Epithelial cell of esophagus (primary cell): ENCODE measurements at regions not wholly inside any gene's neighbourhood (a gene's known extent, or its start where the extent isn't known, plus 50 kb on each side); places are given as distances from the start of the nearest gene placed in this dataset.

Source experiments
- DNase-seq: peaks from one replicate; pipeline ENCODE4 v3.0.0; 2010; ENCODE audit warnings: low read depth
- H3K4me3 ChIP-seq: 2 replicates; pipeline ENCODE4 v1.5.1; 2011; ENCODE audit warnings: mild to moderate bottlenecking, low read length, control low read depth
- CTCF ChIP-seq: IDR thresholded peaks from 2 replicates; pipeline ENCODE4 v1.5.1; 2011; ENCODE audit warnings: low read depth, mild to moderate bottlenecking, low read length, control low read depth, inconsistent platforms; ENCODE audit not compliant: insufficient read depth; ENCODE audit errors: missing control alignments

DNA sequence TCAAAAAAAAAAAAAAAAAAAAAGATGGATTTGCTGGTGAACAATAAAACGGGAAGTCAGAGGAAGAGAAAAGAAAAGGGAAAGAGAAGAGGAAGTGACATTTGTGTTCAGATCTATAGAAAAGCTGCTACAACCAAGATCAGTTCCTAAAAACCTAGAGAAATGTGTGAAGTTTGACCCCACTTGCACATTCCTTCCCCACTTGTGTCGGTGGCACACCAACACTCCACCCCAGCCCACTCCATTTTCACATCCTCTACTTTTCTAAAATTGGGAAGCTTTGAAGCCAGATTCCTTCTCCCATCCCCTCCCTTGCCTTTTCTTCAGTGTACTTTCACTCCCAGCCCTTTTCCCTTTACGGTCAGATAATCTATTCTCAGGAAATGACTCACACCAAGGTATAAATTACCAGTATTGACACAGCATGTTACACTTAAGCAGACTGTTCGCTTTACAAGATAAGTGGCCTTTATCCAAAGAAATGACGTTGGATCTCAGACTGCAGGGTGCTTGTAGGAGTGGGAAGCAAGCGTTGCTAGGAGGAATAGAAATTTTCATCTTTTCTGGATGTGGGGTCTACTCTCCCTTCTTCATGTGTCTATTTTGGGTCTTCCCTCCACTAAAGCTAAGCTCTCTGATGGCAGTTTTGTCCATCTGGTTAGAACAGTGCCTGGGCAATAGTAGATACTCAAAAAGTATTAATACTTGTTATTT is 92.5 kb upstream of the ADGRF1 start:
- DNase-seq = peak; percentile 88
- TF ChIP-seq CTCF = no peak
- peak overlapping the region; percentile 14 for H3K4me3 ChIP-seq

DNA sequence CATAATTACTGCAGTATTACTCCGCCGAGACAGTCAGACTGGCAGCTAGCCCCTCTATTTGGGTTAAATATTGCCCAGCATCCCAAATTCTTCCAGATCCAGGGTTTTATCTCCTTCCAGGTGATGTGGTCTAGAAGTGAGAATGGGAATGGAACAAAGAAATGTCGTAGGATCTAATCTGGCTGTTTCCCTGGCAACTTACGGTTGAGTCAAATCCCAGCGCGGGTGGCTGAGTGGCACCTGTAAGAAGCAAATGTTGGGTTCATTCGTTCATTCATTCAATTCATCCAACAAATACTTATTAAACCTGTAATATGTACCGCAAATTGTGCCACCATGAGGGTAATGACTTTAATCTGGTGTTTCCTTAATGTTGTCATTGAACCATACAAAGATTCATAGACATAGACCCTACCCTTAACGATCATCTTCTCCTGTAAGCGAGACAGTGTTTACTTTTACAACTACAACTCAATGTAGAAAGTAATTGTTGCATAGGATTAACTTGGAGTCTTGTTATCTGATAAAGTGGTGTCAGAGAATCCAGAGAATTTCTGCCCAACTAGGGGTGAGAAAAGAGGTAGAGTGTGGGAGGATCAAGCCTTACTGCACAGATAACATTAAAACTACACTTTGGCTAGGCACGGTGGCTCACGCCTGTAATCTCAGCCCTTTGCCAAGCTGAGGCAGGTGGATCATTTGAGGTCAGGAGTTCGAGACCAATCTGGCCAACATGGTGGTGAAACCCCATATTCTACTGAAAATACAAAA is 91.3 kb upstream of the ADGRF1 start:
- TF ChIP-seq CTCF = no peak
- DNase-seq = no peak

GRCh38 chr6:47132724-47133123 is 90.6 kb upstream of the ADGRF1 start:
- no peak for DNase-seq
- no peak for TF ChIP-seq CTCF
- no peak overlapping the region for H3K4me3 ChIP-seq

More for the DNA sequence above, 91.3 kb upstream of the ADGRF1 start:
- H3K4me3 ChIP-seq = no peak overlapping the region

DNA sequence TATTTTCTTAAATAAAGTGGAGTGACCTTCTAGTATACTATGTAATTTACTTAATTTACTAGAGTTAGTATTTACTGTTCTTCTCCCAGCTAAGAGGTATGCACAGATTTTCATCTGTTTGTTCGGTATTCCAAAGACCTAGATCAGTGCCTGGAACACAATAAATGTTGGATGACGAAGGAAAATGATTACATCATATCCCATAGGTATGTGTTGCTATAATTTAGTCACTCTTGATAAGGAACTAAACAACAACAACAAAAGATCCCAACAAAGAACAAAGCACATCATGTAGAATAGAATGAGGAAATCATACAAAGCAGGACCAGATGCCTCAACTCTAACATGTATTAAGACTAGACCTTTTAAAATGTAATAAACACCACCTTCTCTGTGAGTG is 89.6 kb upstream of the ADGRF1 start:
- no peak for TF ChIP-seq CTCF
- peak; percentile 41 for DNase-seq
- H3K4me3 ChIP-seq = no peak overlapping the region

DNA sequence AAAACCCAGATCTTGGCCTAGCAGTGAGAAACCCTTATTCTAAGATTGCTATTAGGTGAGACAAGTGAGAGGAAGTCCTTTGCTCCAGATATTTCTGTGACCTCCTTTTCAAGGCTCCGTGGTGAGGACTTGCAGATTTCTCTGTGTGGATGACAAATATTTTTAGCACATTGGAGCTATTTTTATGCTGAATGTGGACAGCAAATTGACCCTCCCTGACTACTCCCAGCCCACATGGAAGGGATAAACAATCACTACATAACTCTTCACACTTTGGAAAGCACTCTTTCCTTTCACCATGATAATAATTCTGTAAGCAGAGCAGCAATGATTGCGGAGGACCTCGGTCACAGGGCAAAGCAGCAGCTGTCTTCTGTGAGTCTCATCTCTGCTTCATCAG is 88.0 kb upstream of the ADGRF1 start:
- TF ChIP-seq CTCF = no peak
- H3K4me3 ChIP-seq = no peak overlapping the region
- DNase-seq = no peak

DNA sequence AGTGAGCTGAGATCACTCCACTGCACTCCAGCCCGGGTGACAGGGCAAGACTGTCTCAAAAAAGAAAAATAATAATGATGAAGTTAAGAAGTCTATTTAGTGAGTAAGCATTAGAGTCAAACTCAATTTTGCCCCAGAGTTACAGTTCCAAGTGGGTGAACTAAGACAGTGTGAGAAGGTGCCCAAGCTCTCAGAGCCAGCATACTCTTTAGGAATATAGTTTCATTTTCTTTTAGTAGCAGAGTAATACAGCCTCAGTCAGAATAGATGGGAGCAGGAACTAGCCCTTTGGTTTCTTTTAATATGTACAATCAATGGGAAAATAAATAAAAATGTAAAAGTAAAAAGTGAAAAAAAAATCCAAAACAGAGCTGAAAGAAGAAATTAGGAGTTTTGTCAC is 87.0 kb upstream of the ADGRF1 start:
- no peak for DNase-seq
- TF ChIP-seq CTCF = no peak
- H3K4me3 ChIP-seq = no peak overlapping the region
